Panc1 (cell line): ENCODE measurements at regions not wholly inside any gene's neighbourhood (a gene's known extent, or its start where the extent isn't known, plus 50 kb on each side); places are given as distances from the start of the nearest gene placed in this dataset.
"Not testable (repeated sequence)": the region's sequence is repeated elsewhere in the genome, so short reads cannot be mapped to it uniquely, and the experiment has no call there.

ENCODE experiments used
- CTCF ChIP-seq: fragments of 450-650 bp; IDR thresholded peaks from 2 replicates; pipeline ENCODE4 v1.5.1; 2017; ENCODE audit warnings: mild to moderate bottlenecking
- POLR2AphosphoS5 ChIP-seq: IDR thresholded peaks from 2 replicates; pipeline ENCODE4 v1.6.1; 2012; ENCODE audit warnings: mild to moderate bottlenecking, low read depth, low read length, moderate library complexity
- SIN3A ChIP-seq: IDR thresholded peaks from 2 replicates; pipeline ENCODE4 v1.6.1; 2012; ENCODE audit warnings: low read depth, mild to moderate bottlenecking, low read length, moderate library complexity, borderline replicate concordance; ENCODE audit not compliant: insufficient read depth
- TCF7L2 ChIP-seq: IDR thresholded peaks from 2 replicates; pipeline ENCODE4 v1.6.1; 2011; ENCODE audit warnings: mild to moderate bottlenecking, low read depth, low read length, inconsistent platforms

DNA sequence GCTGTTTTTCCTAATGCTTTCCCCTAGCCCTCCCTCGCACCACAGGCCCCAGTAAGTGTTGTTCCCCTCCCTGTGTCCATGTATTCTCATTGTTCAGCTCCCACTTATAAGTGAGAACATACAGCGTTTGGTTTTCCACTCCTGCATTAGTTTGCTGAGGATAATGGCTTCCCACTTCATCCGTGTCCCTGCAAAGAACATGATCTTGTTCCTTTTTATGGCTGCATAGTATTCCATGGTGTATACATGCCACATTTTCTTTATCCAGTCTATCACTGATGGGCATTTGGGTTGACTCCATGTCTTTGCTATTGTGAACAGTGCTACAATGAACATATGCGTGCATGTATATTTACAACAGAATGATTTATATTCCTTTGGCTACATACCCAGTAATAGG, 99.1 kb upstream of the CCDC28A start:
- TF ChIP-seq CTCF, SIN3A, POLR2AphosphoS5, TCF7L2: not testable (repeated sequence)
